ENCODE measurements at regions not wholly inside any gene's neighbourhood (a gene's known extent, or its start where the extent isn't known, plus 50 kb on each side); places are given as distances from the start of the nearest gene placed in this dataset.
"Not testable (repeated sequence)": the region's sequence is repeated elsewhere in the genome, so short reads cannot be mapped to it uniquely, and the experiment has no call there.

DNA sequence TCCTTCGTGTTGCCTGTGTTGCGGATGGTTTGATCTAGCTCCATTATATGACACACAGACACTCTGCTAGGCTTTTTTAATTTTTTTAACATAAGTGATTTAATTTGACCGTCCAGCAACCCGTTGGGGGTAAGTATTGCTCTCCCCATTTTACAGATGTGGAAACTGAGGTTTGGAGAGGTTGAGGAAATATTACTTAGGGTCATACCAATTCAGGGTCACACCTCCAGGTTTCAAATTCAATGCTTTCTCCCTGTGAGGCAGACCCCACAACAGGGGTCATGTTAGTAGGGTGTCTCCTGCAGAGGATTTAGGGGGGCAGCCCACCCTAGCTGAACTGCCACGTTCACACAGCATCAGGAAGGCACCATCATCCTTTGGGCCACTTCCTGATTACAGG is 179.4 kb downstream of the COPRS start:
- Mint-ChIP-seq H3K27ac (ENCODE audit: unreplicated experiment) (no peak overlapping the region), H3K4me1 (ENCODE audit: low read depth, unreplicated experiment) (peaks cover 4% of the 10 kb centered on the region), H3K36me3 (ENCODE audit: unreplicated experiment) (no peaks in the 10 kb centered on the region), H3K9me3 (ENCODE audit: unreplicated experiment) (no peaks in the 10 kb centered on the region), H3K27me3 (ENCODE audit: unreplicated experiment) (peaks cover 1% of the 10 kb centered on the region), H3K4me3 (ENCODE audit: unreplicated experiment) (no peak overlapping the region)
- no peak for DNase-seq
- TF ChIP-seq, protein P1, sequence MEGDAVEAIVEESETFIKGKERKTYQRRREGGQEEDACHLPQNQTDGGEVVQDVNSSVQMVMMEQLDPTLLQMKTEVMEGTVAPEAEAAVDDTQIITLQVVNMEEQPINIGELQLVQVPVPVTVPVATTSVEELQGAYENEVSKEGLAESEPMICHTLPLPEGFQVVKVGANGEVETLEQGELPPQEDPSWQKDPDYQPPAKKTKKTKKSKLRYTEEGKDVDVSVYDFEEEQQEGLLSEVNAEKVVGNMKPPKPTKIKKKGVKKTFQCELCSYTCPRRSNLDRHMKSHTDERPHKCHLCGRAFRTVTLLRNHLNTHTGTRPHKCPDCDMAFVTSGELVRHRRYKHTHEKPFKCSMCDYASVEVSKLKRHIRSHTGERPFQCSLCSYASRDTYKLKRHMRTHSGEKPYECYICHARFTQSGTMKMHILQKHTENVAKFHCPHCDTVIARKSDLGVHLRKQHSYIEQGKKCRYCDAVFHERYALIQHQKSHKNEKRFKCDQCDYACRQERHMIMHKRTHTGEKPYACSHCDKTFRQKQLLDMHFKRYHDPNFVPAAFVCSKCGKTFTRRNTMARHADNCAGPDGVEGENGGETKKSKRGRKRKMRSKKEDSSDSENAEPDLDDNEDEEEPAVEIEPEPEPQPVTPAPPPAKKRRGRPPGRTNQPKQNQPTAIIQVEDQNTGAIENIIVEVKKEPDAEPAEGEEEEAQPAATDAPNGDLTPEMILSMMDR (IDR thresholded peaks at IDR 0.05; ENCODE audit: partially characterized antibody, unreplicated experiment), result no peak

DNA sequence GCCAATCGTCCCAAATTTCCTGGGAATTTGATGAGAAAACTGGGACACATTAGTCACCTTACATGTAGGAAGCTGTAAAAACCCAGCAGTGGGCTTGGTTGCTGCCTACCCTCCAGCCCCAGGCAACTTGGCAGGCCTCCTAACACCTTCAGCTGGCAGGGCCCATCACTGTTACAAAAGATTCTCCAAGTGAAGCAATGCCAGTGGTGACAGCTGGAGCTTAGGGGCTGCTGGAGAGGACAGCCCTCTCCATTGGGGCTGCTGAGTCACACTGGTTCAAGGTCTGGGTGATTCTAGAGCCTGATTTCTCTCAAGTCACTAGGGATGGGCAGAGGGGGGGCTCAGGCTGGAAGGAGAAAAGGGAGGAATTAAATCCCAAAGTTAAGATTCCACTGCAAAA is 180.6 kb downstream of the COPRS start:
- no peak overlapping the region for H3K4me3 Mint-ChIP-seq (ENCODE audit: unreplicated experiment)
- TF ChIP-seq, protein P1 (IDR thresholded peaks at IDR 0.05; ENCODE audit: partially characterized antibody, unreplicated experiment), result no peak

DNA sequence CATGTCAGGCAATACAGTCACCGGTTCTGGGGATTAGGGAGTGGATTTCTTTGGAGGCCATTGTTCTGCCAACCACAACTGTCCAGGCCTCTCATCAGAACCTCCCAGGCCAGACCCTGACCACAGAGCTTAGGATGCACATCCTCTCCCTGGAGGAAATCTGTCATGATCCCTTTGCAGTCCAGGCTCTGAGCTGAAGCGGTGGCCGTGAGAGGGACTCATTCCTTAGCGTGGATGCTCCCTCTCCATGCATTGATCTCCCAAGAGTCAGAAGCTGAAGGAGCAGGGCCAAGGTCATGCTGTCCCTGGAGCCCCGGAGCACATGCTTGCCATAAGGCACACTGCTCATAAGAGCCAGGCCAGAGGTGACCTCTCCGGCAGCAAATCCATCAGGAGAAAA is 181.4 kb downstream of the COPRS start:
- H3K36me3 Mint-ChIP-seq (ENCODE audit: unreplicated experiment), result peaks cover under 1% of the 10 kb centered on the region
- peaks cover 4% of the 10 kb centered on the region for H3K4me1 Mint-ChIP-seq (ENCODE audit: low read depth, unreplicated experiment)
- TF ChIP-seq, protein P1 (IDR thresholded peaks at IDR 0.05; ENCODE audit: partially characterized antibody, unreplicated experiment), result no peak
- H3K9me3 Mint-ChIP-seq (ENCODE audit: unreplicated experiment), result no peaks in the 10 kb centered on the region
- DNase-seq, result no peak
- peaks cover 2% of the 10 kb centered on the region for H3K27me3 Mint-ChIP-seq (ENCODE audit: unreplicated experiment)
- no peak overlapping the region for H3K4me3 Mint-ChIP-seq (ENCODE audit: unreplicated experiment)
- no peak overlapping the region for H3K27ac Mint-ChIP-seq (ENCODE audit: unreplicated experiment)

More for the DNA sequence above, 180.6 kb downstream of the COPRS start:
- Mint-ChIP-seq H3K36me3 (ENCODE audit: unreplicated experiment) (no peaks in the 10 kb centered on the region), H3K9me3 (ENCODE audit: unreplicated experiment) (no peaks in the 10 kb centered on the region), H3K27me3 (ENCODE audit: unreplicated experiment) (peaks cover 2% of the 10 kb centered on the region), H3K4me1 (ENCODE audit: low read depth, unreplicated experiment) (peaks cover 4% of the 10 kb centered on the region), H3K27ac (ENCODE audit: unreplicated experiment) (no peak overlapping the region)
- DNase-seq, result no peak

DNA sequence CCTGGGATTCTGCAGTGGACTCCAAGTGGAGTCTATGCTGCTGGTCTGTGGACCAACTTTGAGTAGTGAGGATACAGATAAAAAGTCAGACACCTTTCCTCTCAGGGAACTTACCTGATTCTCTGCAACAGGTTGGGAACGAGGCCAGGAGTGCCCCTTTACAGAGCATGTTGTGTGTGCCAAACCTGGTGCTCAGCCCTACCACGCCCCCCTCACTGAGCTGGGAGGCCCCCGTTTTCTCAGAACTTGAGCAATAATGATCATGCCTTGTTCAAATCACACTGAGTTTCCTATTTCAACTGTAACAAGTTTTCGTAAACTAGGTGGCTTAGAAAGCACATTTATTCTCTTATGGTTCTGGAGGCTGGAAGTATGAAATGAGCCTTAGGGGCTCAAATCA is 182.0 kb downstream of the COPRS start:
- TF ChIP-seq, protein P1 (IDR thresholded peaks at IDR 0.05; ENCODE audit: partially characterized antibody, unreplicated experiment), result no peak
- peaks cover 4% of the 10 kb centered on the region for H3K4me1 Mint-ChIP-seq (ENCODE audit: low read depth, unreplicated experiment)
- H3K9me3 Mint-ChIP-seq (ENCODE audit: unreplicated experiment), result no peaks in the 10 kb centered on the region
- no peak for DNase-seq
- H3K27me3 Mint-ChIP-seq (ENCODE audit: unreplicated experiment), result peaks cover 4% of the 10 kb centered on the region
- H3K4me3 Mint-ChIP-seq (ENCODE audit: unreplicated experiment), result no peak overlapping the region
- peaks cover 5% of the 10 kb centered on the region for H3K36me3 Mint-ChIP-seq (ENCODE audit: unreplicated experiment)
- no peak overlapping the region for H3K27ac Mint-ChIP-seq (ENCODE audit: unreplicated experiment)

DNA sequence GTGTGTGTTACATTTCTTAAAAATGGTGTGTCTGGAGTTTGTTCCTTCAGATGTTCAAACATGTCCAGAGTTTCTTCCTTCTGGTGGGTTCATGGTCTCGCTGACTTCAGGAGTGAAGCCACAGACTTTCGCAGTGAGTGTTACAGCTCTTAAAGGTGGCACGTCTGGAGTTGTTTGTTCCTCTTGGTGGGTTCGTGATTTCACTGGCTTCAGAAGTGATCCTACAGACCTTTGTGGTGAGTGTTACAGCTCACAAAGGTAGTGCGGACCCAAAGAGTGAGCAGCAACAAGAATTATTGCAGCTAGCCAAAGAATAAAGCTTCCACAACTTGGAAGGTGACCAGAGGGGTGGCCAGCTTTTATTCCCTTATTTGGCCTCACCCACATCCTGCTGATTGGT is 183.7 kb downstream of the COPRS start:
- not testable (repeated sequence) for H3K4me3 Mint-ChIP-seq (ENCODE audit: unreplicated experiment); H3K27ac Mint-ChIP-seq (ENCODE audit: unreplicated experiment); H3K27me3 Mint-ChIP-seq (ENCODE audit: unreplicated experiment); H3K36me3 Mint-ChIP-seq (ENCODE audit: unreplicated experiment); H3K4me1 Mint-ChIP-seq (ENCODE audit: low read depth, unreplicated experiment); DNase-seq; H3K9me3 Mint-ChIP-seq (ENCODE audit: unreplicated experiment)

Data from glutamatergic neuron (in vitro differentiated cells).